ENCODE measurements at regions not wholly inside any gene's neighbourhood (a gene's known extent, or its start where the extent isn't known, plus 50 kb on each side); places are given as distances from the start of the nearest gene placed in this dataset.

DNA sequence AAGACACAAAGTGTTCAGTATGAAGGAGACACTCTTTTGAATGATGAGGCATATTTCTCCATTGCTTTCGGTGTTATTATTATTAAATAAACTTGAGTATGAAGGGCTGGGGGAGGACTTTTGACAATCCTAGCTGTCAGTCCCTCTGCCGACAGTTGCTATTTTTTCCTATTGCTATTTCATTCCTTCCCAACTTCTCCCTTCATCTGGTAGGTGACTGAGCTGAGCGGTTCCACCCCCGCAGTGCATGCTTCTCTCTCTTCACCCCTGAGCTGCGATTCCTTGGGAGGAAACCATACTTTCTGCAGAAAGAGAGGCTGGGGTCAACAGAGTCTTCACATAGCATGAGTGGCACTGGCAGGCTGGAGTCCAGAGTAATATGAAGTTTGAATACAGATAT is 261.2 kb upstream of the TAC1 start:
- no peak for DNase-seq

DNA sequence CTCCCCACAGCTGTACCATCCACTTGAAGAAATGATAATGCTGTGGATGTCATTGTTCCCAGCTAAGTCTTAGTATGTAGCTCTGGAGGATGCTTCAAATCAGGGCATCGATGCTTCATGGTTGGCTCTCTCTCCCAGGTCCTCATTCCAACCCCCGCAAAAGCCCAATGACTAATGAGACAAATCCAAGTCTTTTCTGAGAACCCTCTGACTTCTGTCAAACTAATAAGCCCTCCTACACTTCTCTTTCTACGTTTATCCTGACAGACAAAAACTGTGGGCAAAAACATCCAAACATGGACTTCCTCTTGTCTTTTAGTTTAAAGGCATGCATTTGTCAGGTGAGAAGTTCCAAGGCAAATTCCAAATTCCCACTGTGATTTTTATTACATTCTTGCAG is 260.4 kb upstream of the TAC1 start:
- no peak for DNase-seq

DNA sequence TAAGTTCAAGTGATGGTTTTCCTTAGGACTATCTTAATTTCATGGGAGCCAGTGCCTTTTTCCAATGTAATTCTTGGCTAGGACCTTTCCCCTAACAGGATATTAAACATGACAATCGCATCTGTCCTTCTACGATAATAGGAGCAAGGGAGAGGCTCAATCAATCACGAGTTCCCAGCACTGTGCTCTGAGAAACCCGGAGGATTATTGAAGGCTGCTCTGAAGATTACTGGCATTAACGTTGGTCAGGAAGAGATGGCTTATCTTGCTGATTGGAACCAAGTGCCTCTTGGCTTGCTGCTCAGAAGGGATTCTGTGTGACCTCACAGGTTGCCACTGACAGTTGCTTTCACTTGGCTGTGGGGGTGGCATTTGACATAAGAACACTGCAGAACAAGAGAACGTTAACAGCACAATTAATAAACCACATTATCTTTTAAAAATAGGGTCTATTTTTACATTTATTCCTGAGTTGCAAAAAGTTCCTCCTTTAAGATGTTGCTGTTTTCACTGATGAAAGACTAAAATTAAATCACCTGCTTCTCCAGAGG is 252.1 kb upstream of the TAC1 start:
- DNase-seq, result no peak

DNA sequence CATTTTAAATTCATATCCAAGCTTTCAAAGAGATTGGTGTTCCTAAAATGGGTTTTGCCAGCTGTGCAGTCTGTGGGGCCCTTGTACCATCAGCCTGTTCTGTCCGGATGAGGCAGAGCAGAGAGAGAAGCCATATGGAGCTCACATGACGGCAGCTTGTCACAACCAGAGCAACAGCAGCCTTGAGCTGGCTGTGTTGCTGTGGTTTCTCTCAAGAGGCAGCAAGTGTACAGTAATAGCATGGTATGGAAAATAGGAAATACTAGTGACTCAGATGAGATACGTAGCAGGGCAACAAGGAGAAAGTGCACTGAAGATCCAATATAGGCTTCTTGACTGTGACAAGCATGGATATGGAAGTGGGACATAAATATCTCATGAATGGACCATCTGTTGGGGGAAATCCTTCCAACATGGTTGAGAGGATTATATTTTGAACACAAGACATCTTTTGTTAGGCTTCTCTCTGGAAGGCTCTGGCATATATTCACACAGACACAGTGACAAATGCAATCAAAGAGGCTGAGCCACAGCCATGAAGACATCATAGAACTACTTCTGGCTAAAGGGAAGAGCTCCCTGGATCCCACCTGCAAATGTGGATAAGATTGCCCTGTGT is 251.0 kb upstream of the TAC1 start:
- no peak for DNase-seq

DNA sequence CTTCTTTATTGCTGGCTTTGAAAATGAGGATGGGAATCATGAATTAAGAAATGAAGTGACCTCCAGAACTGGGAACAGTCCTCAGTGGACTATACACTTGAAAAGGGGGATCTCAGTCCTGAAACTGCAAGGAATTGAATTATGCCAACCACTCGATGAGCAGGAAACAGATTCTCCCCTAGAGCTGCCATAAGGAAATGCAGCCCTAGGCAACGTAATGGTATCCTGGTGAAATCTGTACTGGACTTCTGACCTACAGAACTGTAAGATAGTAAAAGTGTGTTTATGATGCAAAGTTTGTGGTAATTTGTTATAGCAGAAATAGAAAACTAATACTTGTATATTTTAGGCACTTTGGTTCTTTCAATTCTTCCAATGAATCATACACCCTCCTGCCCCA is 236.4 kb upstream of the TAC1 start:
- DNase-seq, result no peak

DNA sequence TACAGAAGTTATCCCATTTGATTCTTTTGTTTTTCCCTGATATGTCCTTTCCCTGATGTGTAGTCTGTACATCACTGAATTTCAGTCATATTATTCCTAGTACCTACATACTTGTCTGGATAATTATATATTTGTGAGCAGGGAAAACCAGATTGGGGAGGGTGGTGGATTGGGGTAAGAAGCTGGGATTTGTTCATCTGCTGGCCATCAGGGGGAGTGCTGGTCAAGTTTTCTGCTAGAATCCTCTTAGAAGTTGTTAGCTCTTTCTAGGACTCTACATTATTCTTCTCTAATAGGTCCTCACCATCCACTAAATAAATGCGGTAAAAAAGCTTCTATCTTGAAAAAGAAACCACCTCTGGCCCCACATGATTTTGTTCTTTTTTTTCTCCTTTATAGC is 232.7 kb upstream of the TAC1 start:
- DNase-seq, result peak; percentile 15

DNA sequence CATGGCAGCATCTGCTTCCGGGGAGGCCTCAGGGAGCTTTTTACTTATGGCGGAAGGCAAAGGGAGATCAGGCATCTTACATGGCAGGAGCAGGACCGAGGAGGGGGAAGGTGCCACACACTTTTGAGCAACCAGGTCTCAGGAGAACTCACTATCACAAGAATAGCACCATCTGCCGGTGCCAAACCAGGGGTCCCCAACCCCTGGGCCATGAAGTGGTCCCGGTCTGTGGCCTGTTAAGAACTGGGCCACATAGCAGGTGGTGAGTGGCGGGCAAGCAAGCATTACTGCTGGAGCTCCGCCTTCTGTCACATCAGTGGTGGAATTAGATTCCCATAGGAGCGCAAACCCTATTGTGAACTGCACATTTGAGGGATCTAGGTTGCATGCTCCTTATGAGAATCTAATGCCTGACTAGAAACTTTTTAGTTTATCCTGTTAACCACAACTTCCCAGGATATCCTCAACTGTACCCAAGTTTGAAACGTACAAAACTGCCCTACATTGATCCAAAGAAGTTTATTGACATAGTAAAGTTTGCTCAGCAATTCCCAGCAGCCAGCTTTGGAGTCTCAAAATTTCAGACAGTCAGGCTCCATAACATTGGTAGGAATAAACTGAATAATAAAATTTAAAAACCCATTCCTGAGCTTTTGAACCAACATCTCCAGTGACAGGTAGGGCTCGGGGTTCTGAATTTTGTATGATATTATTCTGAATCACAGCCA is 228.4 kb upstream of the TAC1 start:
- no peak for DNase-seq

DNA sequence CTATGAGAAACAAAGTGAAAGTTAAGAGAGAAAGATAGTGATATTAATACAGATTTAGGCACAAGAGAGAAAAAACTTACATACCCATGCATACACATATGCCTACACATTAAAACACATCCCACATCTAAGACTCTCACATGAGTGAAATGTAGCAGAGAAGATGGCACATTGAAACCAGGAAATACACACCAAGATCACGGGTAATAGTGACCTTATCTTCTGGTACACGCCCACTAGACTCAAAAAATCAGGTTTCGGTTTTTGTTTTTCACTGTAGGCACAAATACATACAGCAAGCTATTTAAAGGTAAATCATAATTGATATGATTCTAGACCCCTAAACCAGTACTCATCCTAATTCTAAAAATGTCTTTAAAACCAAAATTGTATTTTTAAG is 225.2 kb upstream of the TAC1 start:
- DNase-seq, result no peak

DNA sequence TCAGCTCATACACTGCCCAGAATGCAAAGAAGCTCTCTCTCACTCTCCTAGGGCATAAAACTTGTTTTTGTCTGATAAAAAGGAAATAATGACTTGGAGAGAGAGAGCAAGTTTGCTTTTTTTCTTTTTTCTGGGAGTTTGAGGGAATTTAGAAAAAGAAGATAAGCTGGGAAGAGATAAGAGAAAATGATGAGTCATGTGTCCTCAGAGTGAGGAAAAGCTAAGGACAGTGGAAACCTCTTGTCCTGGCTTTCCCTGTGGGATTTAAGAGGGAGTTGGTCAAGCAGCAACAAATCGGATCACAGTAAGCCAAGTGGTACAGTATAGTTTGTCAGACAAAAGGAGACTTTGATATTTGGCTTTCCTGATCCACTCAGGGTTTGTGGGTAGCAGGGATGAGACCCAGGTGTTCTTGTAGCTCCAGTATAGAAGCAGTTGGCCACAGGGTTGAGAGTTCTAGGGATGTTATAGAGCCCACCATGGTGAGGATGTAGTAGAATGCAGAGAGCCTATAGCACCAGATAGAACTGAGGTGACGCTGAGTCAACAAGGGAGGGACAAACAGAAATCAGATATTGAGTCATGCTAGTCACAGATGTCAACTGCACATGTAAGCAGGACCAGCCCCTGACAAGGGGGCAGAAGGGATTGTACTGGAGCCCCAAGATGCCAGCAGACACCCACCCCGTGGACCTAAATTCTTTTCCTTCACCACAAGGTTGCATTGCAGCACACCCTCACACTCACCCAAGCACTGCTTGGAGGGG is 219.3 kb upstream of the TAC1 start:
- DNase-seq, result no peak

DNA sequence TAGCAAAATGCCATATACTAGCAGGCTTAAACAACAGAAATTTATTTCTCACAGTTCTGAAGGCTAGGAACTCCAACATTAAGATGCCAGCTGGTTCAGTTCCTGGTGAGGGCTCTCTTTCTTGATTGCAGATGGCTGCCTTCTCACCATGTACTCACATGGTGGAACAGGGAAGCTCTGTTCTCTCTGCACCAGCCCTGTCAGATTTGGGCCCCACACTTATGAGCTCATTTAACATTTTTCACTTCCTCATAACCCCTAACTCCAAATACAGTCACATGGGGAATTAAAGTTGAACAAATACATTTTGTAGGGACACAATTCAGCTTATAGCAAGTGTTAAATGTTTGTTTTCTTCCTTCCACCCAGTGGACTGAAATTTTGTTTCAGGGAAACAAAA is 218.6 kb upstream of the TAC1 start:
- no peak for DNase-seq

DNA sequence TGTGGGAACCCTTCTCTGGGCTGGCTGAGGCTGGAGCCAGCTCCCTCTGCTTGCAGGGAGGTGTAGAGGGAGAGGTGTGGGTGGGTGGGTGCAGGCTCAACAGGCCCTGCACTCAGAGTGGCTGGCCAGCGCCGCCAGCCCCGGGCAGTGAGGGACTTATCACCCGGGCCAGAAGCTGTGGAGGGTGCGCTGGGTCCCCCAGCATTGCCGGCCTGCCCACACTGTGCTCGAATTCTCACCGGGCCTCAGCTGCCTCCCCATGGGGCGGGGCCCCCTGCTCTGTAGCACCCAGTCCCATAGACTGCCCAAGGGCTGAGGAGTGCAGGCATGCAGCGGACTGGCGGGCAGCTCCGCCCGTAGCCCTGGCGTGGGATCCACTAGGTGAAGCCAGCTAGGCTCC is 190.7 kb upstream of the TAC1 start:
- DNase-seq, result no peak

DNA sequence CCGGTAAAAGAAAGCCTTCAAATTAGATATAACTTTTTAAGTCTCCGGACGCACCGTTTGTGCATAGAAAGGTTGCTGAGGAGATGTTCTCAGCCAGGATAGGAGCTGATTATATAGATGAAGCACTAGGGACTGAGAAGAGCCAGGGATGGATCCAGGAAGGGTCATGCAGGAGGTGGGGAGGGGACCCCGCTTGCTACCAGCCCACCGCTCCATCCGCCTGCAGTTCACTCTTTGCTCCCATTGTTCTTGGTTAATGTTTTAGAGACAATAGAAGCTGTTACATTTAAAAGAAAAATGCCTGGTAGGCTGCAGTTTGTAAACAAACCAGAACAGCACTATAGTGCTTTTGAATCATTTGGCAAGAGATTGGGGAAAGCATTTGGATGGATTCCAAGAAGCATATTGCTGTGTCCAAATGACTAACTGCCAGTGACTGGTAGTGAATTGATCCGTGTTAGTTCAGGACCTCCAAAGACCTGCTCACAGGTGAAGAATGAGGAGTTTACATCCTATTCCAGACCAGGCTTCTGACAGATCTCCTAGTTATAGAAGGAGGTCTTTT is 175.9 kb upstream of the TAC1 start:
- no peak for DNase-seq

DNA sequence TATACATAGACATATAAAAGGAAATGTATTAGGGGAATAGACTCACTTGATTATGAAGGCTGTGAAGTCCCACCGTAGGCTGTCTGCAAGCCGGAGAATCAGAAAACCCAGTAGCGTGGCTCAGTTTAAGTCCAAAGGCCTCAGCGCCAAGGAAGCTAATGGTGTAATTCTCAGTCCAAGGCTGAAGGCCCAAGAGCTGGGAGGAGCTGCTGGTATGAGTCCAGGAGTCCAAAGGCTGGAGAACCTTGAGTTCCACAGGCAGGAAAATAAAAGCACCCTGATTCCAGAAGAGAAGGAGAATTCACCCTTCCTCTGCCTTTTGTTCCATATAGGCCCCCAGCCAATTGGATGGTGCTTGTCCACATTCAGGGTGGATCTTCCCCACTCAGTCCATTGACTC is 166.2 kb upstream of the TAC1 start:
- DNase-seq, result no peak

DNA sequence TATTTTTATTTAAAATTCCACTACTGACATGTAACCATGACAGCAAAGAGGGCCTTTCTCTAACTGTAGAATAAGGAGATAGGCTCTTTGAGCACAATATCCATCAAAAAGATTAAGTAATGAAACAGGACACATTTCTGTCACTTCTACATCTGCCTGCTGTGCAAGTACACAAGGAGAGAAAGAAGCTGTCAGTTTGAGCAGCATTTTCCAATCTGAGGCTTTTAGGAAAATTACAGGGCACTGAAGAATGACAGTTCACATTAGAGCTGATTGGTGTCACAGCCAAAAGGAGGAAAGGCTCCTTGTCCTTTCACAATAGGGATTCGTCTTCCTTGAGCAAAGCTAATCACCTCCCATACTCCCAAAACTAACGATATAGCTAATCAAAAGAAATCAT is 158.8 kb upstream of the TAC1 start:
- DNase-seq, result no peak

DNA sequence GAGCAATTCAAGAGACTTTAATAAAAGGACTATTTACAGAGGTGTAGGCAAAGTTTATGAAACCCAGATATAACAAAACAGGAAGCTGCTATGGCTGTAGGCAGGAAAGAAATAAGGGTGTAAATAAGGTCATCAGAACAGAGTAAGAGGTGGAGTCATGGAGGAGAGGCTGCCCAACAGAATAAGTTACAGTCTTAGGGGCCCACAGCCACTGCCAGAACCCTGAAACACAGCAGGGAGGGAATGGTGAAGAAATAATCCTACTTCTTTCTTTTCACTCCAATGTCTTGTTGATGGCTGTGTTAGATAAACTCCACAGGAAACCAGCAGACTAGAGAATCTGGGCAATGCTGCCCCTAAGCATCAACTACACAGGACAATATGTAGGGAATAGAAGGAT is 155.8 kb upstream of the TAC1 start:
- DNase-seq, result no peak

DNA sequence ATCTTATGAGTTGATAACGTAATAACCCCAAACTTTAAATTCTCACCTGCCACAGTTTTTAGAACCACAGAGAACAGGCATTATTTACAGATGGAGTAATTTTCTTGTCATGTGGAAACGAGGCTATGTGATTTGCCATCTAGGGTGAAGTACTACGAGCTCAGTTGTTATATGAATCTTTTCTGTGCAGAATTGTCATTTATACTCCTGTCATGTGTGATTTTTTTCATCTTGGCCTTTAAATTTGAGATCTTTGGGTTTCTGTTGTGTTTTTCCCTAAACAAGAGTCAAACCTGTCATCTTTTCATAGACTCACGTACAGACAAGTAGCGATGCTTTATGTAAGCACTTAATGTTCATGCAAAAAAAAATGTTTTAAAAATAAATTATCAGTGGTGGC is 153.7 kb upstream of the TAC1 start:
- DNase-seq, result no peak

DNA sequence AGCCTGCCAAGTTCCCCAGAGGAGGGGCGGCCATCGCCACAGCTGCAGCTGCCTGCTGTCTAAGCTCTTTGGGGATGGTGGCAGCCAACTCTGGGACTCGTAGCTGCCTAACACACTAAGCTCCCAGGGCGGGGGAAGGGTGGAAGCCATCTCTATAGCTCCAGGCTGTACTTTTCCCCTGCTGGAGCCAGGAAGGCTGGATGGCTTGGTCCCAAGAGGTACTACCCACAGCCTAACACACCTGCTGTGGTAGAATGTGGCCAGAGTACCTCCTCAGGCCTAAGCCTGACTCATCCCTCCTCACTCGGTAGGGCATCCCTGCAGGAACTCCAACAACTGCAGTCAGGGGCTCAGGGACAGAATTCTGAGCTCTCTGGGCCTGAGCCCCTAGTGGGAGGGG is 151.7 kb upstream of the TAC1 start:
- DNase-seq, result no peak

DNA sequence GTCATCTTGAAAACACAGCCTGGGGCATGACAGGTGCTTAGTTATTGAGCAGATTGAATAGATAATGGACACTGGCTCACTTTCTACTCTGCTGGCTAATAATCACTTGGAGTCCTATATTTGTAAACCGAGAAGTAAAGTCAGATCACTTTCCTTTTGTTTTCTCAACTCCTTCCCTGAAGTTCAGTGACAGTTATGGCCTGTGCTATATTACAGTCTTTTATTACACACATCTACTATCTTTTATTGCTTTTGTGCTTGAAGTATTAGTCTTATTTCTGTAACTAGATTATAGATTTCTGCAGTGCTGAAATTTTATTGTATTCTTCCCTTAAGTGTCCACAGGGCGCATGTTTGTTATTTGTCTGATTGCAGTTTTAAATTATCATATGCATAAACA is 136.4 kb upstream of the TAC1 start:
- no peak for DNase-seq

DNA sequence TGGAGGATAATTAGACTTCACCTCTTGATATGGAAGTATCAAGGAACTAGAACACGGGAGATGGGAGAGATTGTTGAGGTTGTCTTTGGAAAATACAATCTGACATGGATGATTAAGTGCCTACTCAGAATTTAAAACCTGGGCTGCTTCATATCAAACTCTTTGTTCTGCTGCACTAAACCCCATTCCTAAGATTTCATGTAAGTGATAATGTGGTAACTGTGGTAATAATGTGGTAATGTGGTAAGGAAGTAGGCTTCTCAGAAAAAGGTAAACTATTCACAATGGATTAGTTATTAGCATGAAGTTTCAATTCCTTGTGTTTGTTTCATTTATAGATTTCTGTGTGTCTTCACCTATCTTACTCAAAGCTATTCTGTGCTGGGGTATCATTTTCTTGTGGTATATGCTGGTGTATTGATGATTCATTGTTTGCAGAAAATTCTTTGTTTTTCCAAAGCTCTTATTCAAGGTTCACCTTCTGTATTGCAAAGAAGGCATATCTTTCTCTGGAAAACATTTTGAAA is 129.9 kb upstream of the TAC1 start:
- DNase-seq, result no peak

DNA sequence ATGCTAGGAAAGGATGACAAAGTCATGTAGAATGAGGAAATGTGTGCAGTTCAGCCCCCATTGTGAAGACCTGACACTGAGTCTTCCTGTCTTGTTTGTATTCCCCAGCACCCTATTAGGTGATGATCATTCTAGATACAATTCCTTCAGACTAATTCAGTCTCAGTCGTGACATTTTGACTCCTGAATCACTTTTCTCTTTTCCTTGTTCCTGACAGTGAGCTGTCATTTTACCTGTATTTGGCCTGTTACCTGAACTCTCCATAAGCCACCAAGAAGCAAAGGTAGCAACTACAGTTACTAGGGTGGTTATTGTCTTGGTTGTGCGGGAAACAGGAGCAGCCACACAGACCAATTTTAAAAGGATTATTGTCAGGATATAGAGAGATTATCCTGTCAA is 111.4 kb upstream of the TAC1 start:
- no peak for DNase-seq

DNA sequence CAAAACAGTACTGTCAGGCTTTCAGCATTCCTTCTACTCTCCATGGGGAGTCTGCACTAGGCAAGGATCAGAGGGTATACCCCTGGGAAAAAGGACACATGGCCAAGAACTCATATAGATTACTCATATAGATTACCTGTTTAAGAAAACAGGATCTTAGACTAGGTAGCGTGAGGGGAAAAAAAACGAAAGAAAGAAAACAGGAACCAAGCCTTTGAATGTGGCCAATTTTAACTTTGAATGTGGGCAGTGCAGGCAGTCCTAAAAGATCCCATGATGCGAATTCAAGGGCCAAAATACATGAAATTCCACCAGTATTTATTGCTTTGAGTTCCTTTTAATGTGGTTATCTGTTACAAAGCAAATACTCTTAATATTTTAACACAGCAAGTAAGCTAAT is 108.6 kb upstream of the TAC1 start:
- no peak for DNase-seq

DNA sequence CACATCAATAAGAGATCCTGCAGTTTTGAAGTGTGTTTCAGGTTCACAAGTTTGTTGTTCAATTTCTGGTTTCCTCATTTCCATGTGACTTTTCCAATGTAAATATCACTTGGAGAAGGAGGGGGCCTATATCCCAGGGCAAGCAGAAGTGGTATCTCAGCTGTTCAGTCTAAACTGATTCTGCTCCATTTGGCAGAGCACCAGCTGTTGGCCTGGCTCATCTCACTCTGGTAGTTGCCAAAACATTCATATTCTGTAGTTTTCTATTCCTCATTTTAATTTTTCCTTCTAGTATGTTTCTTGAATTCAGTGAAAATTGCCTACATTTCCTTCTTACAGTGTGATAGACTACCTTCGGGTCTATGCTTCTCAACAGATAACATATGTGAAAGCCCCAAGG is 101.8 kb upstream of the TAC1 start:
- no peak for DNase-seq

DNA sequence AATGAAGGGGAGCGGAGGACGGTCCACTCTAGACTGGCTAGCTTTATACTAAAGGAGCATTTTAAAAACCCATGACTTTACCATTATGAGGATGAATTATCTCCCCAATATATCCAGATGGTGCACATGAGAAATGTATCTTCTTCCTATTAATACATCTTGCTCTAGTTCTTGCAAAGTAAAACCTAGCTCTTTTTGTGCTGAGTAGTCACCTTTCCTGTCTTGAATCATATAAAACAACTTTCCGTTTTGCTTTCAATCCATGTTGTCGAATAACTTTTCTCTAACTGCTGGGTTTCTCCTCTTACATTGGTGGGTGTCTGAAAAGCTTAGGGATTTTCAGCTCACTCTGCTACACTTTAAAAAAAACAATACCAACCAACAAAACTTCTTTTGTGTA is 96.3 kb upstream of the TAC1 start:
- no peak for DNase-seq

DNA sequence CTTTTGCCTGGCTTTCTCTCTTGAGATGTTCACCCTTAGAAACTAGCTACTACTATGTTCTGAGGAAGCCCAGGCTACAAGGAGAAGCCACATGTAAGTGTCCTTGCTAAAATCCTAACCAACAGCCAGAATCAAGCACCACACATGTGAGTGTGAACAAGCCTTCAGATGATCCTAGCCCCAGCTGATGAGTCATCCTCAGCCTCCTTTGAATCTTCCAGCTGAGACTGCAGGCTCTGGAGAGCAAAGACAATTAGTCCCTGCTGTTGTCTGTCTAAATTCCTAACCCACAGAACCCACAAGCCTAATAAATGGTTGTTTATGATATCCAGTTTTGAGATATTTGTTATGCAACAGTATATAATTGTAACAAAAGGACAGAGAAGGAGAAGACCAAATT is 92.8 kb upstream of the TAC1 start:
- no peak for DNase-seq

Measured in activated CD4-positive, alpha-beta T cell treated with anti-CD3 and anti-CD28 coated beads for 48 hours (primary cell).